Central memory CD8-positive, alpha-beta T cell (primary cell): ENCODE measurements at regions not wholly inside any gene's neighbourhood (a gene's known extent, or its start where the extent isn't known, plus 50 kb on each side); places are given as distances from the start of the nearest gene placed in this dataset.

Experiments used
- ATAC-seq: fragments of 150-1000 bp; cut with Tn5 transposase; replicated peaks from 2 replicates; pipeline ENCODE4 v1.10.0; 2022; ENCODE audit warnings: mild to moderate bottlenecking, moderate FRiP score, moderate number of reproducible peaks; ENCODE audit not compliant: poor library complexity, severe bottlenecking; ENCODE audit errors: extremely low read depth
- DNase-seq, 2 donors: peaks; one replicate each; pipeline ENCODE4 v3.0.0; 2021; ENCODE audit warnings: low spot score in 2 of 2
- H3K27ac Mint-ChIP-seq: one replicate; pipeline ENCODE4 v1.8.0; 2022; ENCODE audit warnings: low read depth, mild to moderate bottlenecking, moderate library complexity, mixed read lengths
- H3K27me3 Mint-ChIP-seq: one replicate; pipeline ENCODE4 v1.8.0; 2022; ENCODE audit warnings: mixed read lengths
- H3K36me3 Mint-ChIP-seq: one replicate; pipeline ENCODE4 v1.8.0; 2022; ENCODE audit warnings: mild to moderate bottlenecking, moderate library complexity, mixed read lengths; ENCODE audit not compliant: insufficient read depth
- H3K4me1 Mint-ChIP-seq: one replicate; pipeline ENCODE4 v1.8.0; 2022; ENCODE audit warnings: mixed read lengths
- H3K4me3 Mint-ChIP-seq: one replicate; pipeline ENCODE4 v1.8.0; 2022; ENCODE audit warnings: mild to moderate bottlenecking, moderate library complexity, mixed read lengths
- H3K9me3 Mint-ChIP-seq: one replicate; pipeline ENCODE4 v1.8.0; 2022; ENCODE audit warnings: mixed read lengths

DNA sequence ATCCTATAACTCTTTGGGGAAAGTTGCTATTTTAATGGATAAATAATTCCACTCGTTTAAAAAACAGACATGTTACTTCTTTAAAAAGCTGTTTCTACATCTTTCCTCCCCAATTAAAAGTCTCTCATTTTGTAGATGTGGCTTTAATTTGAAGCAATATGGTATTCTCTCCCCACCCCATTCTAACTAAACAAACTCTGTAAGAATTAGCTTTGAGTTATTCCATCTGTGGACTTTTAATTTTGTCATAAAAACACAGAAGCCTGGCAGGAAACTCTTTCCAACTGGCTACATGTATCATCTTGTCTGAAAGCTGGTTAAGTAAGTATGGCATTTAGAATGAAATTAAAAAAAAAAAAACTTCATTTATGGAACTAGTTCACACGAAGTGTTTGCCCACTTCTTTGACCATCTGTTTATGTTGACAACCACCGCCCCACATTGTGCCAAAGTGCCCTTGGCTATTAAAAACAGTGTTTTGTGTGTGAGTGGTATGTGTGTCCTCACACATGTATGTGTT is 140.3 kb downstream of the NAA11 start:
- no peak overlapping the region for H3K27ac Mint-ChIP-seq
- ATAC-seq (no peak), DNase-seq (no peak)
- H3K27me3 Mint-ChIP-seq = no peaks in the 10 kb centered on the region
- H3K36me3 Mint-ChIP-seq = no peaks in the 10 kb centered on the region
- H3K9me3 Mint-ChIP-seq = peaks cover 20% of the 10 kb centered on the region
- H3K4me1 Mint-ChIP-seq = no peaks in the 10 kb centered on the region
- no peak overlapping the region for H3K4me3 Mint-ChIP-seq

DNA sequence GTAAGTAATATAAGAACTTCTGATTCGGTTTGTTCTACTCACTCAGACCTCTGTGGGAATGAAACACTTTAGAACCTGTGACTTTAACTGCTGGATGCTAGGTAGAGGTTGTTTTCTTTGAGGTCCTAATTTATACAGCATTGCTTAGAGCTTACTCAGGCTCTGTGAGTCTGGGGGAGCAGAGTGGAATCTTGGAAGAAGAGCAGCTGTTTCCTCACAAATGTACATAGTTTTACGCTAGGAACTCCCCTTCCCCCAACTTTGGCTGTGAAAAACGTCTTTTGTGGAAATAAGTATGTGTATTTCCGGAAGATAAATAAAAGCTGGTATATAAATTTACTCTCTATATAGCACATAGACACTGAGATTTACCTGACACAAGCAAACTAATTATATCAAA is 141.4 kb downstream of the NAA11 start:
- no peak for ATAC-seq
- Mint-ChIP-seq H3K9me3 (peaks cover 16% of the 10 kb centered on the region), H3K27me3 (no peaks in the 10 kb centered on the region), H3K4me1 (no peaks in the 10 kb centered on the region), H3K36me3 (no peaks in the 10 kb centered on the region), H3K4me3 (no peak overlapping the region), H3K27ac (no peak overlapping the region)
- no peak for DNase-seq

DNA sequence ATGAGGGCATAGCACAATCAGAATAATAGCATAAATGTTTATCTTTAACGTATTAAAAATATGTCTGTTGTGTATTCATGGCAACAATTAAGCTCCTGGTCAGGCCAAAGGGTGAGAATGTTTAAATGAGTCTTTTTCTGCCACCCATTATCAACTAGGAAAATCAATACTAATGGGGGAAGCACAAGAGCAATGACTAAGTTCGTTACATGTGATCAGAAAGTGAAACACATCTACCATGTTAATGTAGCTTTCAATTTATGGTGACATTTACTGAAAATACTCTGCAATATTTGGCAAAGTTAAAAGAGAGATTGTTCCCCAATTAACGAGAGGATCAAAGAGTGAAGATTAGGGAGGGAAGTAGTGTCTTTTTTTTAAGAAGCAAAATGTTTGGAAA is 143.7 kb downstream of the NAA11 start:
- no peaks in the 10 kb centered on the region for H3K36me3 Mint-ChIP-seq
- no peaks in the 10 kb centered on the region for H3K4me1 Mint-ChIP-seq

DNA sequence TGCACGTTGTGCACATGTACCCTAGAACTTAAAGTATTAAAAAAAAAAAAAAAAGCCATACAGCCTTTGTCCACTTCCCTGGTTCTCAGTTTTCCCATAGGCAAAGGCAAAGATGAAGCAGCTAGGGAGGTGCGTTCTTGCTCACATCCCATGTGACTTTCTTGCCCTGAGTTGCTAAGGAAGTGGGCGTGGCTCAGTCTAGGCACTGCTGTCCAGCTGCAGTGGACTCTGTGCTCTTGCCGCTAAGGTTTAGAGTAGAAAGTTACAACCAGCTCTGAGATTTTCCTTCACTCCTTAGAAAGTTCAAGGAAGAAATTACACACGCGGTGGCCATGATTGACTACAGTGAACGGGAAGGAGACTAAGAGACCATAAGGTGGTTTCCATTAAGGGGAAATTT is 144.7 kb downstream of the NAA11 start:
- Mint-ChIP-seq H3K27ac (no peak overlapping the region), H3K36me3 (no peaks in the 10 kb centered on the region), H3K27me3 (no peaks in the 10 kb centered on the region), H3K4me3 (no peak overlapping the region), H3K9me3 (peaks cover 5% of the 10 kb centered on the region), H3K4me1 (no peaks in the 10 kb centered on the region)
- ATAC-seq (no peak), DNase-seq (no peak)

More for the DNA sequence above, 143.7 kb downstream of the NAA11 start:
- Mint-ChIP-seq H3K4me3 (no peak overlapping the region), H3K9me3 (peaks cover 5% of the 10 kb centered on the region), H3K27ac (no peak overlapping the region), H3K27me3 (no peaks in the 10 kb centered on the region)
- DNase-seq (no peak), ATAC-seq (no peak)

DNA sequence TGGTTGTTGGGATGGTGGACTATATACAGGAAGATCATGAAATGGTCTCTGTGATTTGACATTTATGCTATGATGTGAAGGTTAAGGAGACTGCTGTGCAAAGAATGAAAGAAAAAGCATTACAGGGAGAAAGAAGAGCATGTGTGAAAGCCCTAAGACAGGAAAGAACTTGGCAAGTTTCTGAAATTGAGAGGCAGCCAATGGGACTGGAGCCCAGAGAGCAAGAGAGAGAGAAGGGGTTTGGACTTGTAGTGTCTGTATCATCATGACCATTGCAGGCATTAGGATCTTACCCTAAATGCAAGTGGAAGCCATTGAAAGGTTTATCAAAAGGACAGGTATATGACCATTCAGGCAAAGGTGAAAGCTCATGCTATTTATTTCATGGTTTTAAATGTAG is 147.1 kb downstream of the NAA11 start:
- H3K4me1 Mint-ChIP-seq = no peaks in the 10 kb centered on the region
- no peak overlapping the region for H3K4me3 Mint-ChIP-seq

DNA sequence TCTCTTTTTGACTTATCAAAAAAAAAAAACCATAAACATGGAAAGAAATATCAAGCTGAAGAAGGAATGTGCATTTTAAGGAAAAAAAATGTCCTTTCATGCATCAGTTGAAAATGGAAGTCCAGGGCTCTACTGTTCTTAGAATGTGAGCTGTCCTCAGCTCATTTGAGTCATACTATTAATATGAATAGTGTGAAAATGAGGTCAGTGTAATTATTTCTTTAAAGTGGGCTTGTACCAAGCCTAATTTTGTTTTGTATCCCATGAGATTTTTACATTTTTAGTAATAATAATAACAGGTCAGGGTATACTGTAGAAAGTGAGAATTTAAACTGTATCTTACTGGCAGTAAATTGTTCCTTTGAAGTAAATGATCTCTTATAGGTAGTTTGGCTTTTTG is 148.5 kb downstream of the NAA11 start:
- Mint-ChIP-seq H3K4me3 (no peak overlapping the region), H3K4me1 (no peaks in the 10 kb centered on the region), H3K27ac (no peak overlapping the region), H3K9me3 (peaks cover 4% of the 10 kb centered on the region), H3K36me3 (no peaks in the 10 kb centered on the region), H3K27me3 (no peaks in the 10 kb centered on the region)
- ATAC-seq = no peak
- no peak for DNase-seq

More for the DNA sequence above, 147.1 kb downstream of the NAA11 start:
- peaks cover 5% of the 10 kb centered on the region for H3K9me3 Mint-ChIP-seq
- ATAC-seq (no peak), DNase-seq (no peak)
- no peaks in the 10 kb centered on the region for H3K36me3 Mint-ChIP-seq
- H3K27me3 Mint-ChIP-seq = no peaks in the 10 kb centered on the region
- no peak overlapping the region for H3K27ac Mint-ChIP-seq

DNA sequence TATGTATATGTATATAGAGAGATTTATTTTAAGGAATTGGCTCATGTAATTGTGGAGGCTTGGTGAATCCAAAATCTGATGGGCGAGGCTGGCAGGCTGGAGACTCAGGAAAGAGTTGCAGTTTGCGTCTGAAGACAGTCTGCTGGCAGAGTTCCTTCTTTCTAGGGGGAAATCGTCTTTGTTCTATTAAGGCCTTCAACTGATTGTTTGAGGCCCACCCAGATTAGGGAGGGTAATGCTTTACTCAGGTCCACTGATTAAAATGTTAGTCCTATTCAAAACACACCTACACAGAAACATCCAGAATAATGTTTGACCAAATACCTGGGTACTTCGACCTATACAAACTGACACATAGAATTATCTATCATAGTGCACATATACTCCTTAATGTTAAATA is 149.5 kb downstream of the NAA11 start:
- H3K9me3 Mint-ChIP-seq = no peaks in the 10 kb centered on the region
- no peaks in the 10 kb centered on the region for H3K27me3 Mint-ChIP-seq
- no peak for ATAC-seq
- H3K4me3 Mint-ChIP-seq = no peak overlapping the region
- DNase-seq = no peak
- H3K36me3 Mint-ChIP-seq = no peaks in the 10 kb centered on the region
- H3K4me1 Mint-ChIP-seq = no peaks in the 10 kb centered on the region
- no peak overlapping the region for H3K27ac Mint-ChIP-seq

DNA sequence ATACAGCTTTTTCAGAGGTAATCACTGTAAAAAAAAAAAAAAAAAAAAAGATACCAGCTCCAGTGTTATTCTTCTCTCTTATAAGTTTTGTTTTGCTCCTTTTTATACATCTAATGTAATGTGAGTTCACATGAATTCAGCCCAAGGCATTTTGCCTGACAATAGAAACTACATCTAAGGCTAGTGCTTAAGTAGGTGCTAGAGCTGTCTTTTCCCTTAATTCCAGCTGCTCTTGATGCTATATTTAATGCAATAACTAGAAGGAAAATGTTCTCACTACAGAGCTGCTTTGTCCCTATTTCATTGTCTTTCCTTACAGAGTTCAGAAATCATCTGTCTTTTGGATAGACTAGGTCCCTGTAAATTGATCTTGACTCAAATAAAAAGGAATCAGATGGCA is 150.1 kb downstream of the NAA11 start:
- no peaks in the 10 kb centered on the region for H3K36me3 Mint-ChIP-seq
- no peaks in the 10 kb centered on the region for H3K4me1 Mint-ChIP-seq
- H3K9me3 Mint-ChIP-seq = no peaks in the 10 kb centered on the region
- ATAC-seq (no peak), DNase-seq (no peak)
- H3K4me3 Mint-ChIP-seq = no peak overlapping the region
- H3K27ac Mint-ChIP-seq = no peak overlapping the region
- no peaks in the 10 kb centered on the region for H3K27me3 Mint-ChIP-seq

DNA sequence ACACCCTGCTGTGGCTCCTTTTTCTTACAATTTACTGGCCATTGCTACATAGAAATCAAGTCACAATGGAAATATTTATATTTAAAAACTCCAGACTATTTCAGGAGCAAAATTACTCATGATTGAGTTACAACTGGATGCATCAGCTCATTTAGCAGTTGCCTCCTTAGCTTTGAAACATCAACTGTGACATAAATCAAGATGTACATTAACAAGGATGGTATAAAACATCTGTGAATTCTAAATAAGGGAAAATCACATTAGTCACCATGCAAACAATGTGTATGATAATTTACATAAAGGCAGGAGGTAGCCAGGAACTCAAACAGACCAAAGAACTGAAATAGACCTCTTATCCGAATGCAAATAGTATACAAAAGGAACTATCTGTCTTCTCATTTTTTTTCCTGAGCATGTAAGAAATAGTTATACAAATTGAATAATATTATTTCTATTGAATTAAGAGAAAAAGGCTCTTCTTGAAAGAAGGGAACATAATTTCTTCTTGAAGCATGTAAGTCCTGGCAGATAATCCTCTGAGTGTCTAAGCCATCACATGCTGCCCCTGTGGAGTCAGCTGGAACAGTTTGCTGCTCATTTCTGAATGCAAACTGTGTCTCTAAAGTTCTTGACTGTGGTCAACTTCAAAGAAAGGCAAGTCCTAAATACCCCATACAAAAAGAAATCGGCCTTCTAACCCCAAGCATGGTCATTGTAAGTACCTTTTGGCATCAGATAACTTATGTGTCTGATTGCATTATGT is 151.2 kb downstream of the NAA11 start:
- ATAC-seq = no peak
- H3K27ac Mint-ChIP-seq = no peak overlapping the region
- no peak for DNase-seq

DNA sequence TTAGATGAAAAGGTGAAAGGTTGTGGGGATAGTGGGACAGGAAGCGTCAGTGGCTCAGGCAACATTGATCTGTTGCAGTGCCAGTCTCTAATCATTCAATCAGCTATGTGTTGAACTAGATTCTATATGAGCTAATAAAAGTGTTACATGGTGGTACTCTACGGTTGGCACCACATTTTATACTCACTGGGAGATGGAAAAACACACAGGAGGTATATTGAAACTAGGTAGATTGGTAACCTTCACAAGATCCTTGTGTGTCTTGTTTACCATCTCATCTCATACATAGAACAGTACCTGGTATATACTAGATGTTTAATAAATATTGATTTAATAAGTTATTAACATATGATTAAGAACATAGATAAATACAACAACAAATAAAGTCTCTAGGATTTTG is 152.7 kb downstream of the NAA11 start:
- ATAC-seq (no peak), DNase-seq (no peak)
- no peak overlapping the region for H3K27ac Mint-ChIP-seq
- no peaks in the 10 kb centered on the region for H3K4me1 Mint-ChIP-seq
- H3K36me3 Mint-ChIP-seq = no peaks in the 10 kb centered on the region
- no peaks in the 10 kb centered on the region for H3K27me3 Mint-ChIP-seq
- H3K4me3 Mint-ChIP-seq = no peak overlapping the region
- no peaks in the 10 kb centered on the region for H3K9me3 Mint-ChIP-seq

More for the DNA sequence above, 151.2 kb downstream of the NAA11 start:
- no peaks in the 10 kb centered on the region for H3K9me3 Mint-ChIP-seq
- H3K36me3 Mint-ChIP-seq = no peaks in the 10 kb centered on the region
- no peak overlapping the region for H3K4me3 Mint-ChIP-seq
- H3K4me1 Mint-ChIP-seq = no peaks in the 10 kb centered on the region
- H3K27me3 Mint-ChIP-seq = no peaks in the 10 kb centered on the region

DNA sequence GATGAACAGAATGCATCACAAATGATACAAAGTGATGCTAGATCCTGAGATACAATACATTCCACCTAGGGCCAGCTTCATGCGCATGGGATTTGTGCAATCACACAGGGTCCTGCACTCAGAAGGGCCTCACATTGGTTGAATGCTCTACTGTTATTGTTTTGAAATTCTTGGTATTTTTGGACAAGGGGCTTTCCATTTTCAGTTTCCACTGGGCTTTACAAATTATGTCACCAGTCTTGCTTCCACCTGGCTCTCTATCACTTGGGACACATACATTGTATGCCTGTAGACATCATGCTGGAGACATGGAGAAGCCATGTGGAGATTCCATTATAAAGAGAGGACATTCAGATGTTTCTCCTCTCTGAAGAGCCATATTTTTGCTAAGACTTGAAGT is 155.8 kb downstream of the NAA11 start:
- ATAC-seq = no peak
- Mint-ChIP-seq H3K4me3 (no peak overlapping the region), H3K27ac (no peak overlapping the region), H3K36me3 (no peaks in the 10 kb centered on the region), H3K27me3 (no peaks in the 10 kb centered on the region), H3K9me3 (peaks cover 5% of the 10 kb centered on the region), H3K4me1 (no peaks in the 10 kb centered on the region)
- DNase-seq = no peak

DNA sequence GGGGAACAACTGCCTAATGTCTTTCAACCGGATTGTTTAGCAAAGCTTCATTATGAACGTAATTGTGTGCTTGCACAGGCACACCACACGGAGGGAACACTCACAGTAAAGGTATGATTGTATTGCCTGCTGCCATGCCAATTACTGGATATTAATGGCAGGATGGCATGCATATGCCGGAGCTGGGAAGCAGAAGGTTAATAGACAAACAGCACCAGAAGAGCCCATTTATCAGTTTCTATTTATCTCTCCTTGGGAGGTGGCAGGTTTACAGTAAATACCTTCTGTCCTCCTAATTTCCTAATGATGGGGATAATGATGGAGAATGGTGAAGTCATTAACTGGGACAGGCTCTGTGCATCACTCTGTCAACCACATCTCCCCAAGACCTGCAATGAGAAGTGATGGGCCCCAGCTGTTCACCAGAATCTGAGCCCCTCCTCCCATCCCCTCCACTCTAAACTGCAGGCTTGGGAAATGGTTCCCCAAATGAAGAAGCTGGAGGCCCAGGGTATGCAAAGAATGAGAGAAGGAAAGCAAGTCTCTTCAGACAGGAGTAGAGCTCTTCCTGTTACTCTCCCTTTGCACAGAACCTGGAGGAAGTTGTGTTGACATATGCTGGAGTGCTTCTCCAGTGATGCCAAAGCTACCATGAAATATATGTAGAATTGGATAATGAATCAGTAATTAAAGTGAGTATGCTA is 160.8 kb downstream of the NAA11 start:
- no peaks in the 10 kb centered on the region for H3K36me3 Mint-ChIP-seq
- no peaks in the 10 kb centered on the region for H3K4me1 Mint-ChIP-seq
- H3K27me3 Mint-ChIP-seq = no peaks in the 10 kb centered on the region
- no peak for ATAC-seq
- no peak overlapping the region for H3K27ac Mint-ChIP-seq
- no peak for DNase-seq
- no peak overlapping the region for H3K4me3 Mint-ChIP-seq
- H3K9me3 Mint-ChIP-seq = peaks cover 11% of the 10 kb centered on the region

DNA sequence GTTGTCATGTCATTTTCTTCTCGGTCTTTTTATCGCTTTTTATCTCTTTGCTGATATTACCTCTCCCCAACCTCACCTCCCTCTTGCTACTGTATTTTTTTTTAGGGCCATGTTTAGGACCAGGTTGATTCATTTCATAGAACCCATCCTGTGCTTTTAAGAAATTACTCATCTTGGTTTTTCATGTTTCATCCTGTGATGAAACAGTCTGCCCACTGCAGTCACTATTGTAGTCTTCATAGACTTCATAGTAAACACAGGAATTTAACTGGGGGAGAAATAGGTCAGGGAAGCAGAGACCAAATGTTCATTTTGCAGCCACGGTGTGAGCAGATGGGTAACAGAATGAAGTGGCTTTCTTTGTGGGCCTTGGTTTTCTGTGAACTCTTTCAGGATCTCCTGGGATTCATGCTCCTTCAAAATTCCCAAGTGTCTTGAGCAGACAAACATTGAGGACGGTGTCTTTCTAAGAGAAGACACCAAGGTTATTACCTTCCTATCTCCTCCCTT is 161.8 kb downstream of the NAA11 start:
- Mint-ChIP-seq H3K9me3 (peaks cover 11% of the 10 kb centered on the region), H3K4me1 (no peaks in the 10 kb centered on the region), H3K27me3 (no peaks in the 10 kb centered on the region), H3K4me3 (no peak overlapping the region), H3K36me3 (no peaks in the 10 kb centered on the region), H3K27ac (no peak overlapping the region)
- no peak for DNase-seq
- no peak for ATAC-seq
